Tibial artery (tissue), 4 donors: ENCODE measurements at regions not wholly inside any gene's neighbourhood (a gene's known extent, or its start where the extent isn't known, plus 50 kb on each side); places are given as distances from the start of the nearest gene placed in this dataset.

ENCODE experiments used
- DNase-seq, 2 donors: peaks; one replicate each; pipeline ENCODE4 v3.0.0-alpha.2; 2019
- H3K27ac ChIP-seq, 2 donors: fragments of 200-600 bp; sonication (generic) in 1 of 2; 1 replicate in 1 of 2; 2 replicates in 1 of 2; pipeline ENCODE4 v1.5.1; 2018 to 2019; ENCODE audit warnings: mild to moderate bottlenecking in 1 of 2
- H3K27me3 ChIP-seq, 2 donors: fragments of 200-600 bp; sonication (generic) in 1 of 2; one replicate each; pipeline versions ENCODE4 v1.5.1 to v1.6.0; 2016 to 2019
- H3K36me3 ChIP-seq, 3 donors: fragments of 200-600 bp; sonication (generic) in 2 of 3; one replicate each; pipeline ENCODE4 v1.5.1; 2016 to 2019; ENCODE audit warnings: mild to moderate bottlenecking in 2 of 3
- H3K4me1 ChIP-seq, 4 donors: fragments of 200-600 bp; sonication (generic) in 2 of 4; 1 replicate in 3 of 4; 2 replicates in 1 of 4; pipeline ENCODE4 v1.5.1; 2016 to 2019
- H3K4me3 ChIP-seq, 2 donors: fragments of 200-600 bp; sonication (generic) in 1 of 2; 1 replicate in 1 of 2; 2 replicates in 1 of 2; pipeline ENCODE4 v1.5.1; 2018 to 2019; ENCODE audit warnings: mild to moderate bottlenecking in 2 of 2
- H3K9me3 ChIP-seq, 3 donors: fragments of 200-600 bp; sonication (generic) in 1 of 3; one replicate each; pipeline ENCODE4 v1.5.1; 2016 to 2019
- intact Hi-C: fragments of 100-400 bp; cut with DNase I; formaldehyde crosslinking; loops from one replicate; pipeline ENCODE4 v1.15.0; 2023; ENCODE audit warnings: low total_unique reads
- TF ChIP-seq, protein P1 (sequence below), 2 experiments: fragments of 200-600 bp in 1 of 2; fragments of 450-650 bp in 1 of 2; IDR thresholded peaks; one replicate each; pipeline ENCODE4 v1.5.1; 2017 to 2019; ENCODE audit warnings: antibody characterized with exemption in 2 of 2, mild to moderate bottlenecking in 1 of 2, moderate library complexity in 1 of 2

DNA sequence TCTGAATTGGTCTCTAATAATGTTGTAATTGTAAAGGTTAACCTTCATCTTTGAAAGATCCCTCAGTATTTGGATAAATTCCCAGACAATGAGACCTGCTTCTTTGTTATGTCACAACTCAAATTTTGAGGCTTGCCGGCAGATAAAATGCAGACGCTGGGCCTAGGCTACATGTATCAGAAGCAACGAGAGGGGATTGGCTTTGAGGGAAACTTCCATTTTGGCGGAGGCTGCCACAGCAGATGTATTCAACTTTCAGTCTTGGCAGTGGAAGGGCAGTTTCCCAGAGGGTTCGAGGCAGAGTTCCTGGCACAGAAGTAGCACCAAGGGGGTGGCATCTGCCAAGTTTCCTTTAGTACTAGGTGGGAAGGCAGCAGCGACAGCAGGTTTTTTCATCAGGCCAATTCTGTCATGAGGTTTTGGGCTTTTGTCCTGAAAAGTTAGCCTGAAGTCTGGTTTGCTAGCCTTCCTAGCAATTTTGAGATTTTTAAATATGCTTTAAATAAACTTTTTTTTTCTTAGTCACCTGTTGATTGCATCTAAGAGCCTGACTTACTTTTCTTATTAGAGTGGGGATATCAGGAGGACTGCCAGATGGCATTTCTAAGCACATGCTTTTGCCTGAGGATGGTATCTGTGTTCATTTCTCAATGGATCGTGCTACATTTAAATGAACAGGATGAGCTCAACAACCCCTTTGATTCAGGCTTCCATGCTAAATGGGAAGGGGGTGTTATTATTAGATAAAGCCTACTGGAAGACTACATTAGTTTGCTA lies 89.5 kb upstream of the FAM3C start:
- Histone ChIP-seq H3K27ac (no peak overlapping the region), H3K9me3 (no peaks in the 10 kb centered on the region), H3K36me3 (no peaks in the 10 kb centered on the region), H3K4me3 (no peak overlapping the region), H3K4me1 (peaks cover 0 to 3% (median 0%) of the 10 kb centered on the region in 4 donors), H3K27me3 (no peaks in the 10 kb centered on the region)
- TF ChIP-seq, protein P1, sequence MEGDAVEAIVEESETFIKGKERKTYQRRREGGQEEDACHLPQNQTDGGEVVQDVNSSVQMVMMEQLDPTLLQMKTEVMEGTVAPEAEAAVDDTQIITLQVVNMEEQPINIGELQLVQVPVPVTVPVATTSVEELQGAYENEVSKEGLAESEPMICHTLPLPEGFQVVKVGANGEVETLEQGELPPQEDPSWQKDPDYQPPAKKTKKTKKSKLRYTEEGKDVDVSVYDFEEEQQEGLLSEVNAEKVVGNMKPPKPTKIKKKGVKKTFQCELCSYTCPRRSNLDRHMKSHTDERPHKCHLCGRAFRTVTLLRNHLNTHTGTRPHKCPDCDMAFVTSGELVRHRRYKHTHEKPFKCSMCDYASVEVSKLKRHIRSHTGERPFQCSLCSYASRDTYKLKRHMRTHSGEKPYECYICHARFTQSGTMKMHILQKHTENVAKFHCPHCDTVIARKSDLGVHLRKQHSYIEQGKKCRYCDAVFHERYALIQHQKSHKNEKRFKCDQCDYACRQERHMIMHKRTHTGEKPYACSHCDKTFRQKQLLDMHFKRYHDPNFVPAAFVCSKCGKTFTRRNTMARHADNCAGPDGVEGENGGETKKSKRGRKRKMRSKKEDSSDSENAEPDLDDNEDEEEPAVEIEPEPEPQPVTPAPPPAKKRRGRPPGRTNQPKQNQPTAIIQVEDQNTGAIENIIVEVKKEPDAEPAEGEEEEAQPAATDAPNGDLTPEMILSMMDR (IDR thresholded peaks at IDR 0.05): no peak
- no peak for DNase-seq
- intact Hi-C loops: no loop called here

DNA sequence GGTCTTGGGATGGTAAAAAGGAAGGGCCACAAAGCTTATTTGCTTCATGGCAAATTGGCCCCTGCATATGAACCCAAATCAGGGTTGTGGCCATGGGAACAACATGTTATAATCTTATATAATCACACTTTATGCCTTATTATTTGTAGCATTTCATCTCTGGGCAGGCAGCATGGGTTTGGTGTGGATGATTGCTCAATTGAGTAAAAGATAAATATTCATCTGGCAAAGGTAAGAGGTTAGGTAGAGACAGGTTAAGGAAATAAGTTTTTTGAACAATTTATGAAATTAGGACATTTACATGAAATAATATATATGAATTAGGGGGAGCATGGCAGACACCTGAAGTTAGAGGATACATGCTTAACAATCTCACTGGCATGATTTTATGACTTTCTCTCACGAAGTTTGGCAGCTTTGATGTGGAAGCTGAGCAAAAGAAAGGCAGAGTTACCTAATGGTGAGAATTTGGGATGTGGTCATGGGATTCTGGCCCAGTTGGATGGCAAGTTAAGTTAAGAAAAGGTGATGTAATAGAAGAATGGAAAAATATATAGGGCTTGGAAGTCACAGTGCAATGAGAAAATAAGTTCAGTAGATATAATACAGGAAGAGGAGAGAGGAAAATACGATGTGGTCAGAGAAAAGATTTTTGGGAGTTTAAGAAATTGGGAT lies 88.1 kb upstream of the FAM3C start:
- TF ChIP-seq, protein P1 (IDR thresholded peaks at IDR 0.05): no peak
- Histone ChIP-seq H3K4me3 (no peak overlapping the region), H3K9me3 (no peaks in the 10 kb centered on the region), H3K27ac (no peak overlapping the region), H3K4me1 (peaks cover 0 to 3% (median 0%) of the 10 kb centered on the region in 4 donors), H3K27me3 (no peaks in the 10 kb centered on the region), H3K36me3 (no peaks in the 10 kb centered on the region)
- no peak for DNase-seq
- intact Hi-C loops: no loop called here

DNA sequence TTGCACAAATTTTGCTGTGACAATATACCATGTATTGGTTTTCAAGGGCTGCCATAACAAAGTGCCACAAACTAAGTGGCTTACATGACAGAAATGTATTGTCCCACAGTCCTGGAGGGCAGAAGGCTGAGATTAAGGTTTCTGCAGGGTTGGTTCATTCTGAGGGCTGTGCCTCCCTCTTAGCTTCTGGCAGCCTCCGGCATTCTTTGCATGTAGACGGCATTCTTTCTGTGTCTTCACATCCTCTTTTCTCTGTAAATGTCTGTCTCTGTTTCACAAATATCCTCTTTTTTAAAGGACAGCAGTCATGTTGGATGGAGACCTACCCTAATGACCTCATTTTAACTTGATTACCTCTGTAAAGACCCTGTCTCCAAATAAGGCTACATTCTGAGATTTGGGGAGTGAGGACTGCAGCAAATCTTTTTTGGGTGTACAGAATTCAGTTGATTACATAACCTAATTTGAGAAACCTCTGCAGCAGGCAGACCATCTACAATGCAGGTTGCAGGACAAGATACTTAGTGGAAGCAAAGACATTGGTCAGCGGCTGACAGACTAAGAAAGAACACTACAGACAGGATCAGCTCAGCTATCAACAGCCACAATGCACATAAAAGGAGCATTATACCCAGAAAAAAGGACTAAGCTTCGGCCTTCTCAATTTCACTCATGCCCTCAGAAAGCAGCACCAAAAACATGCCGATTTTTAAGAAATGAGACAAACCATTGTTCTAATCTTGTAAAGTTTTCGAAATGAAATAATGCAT lies 84.6 kb upstream of the FAM3C start:
- no peak overlapping the region for H3K27ac ChIP-seq
- no peak overlapping the region for H3K4me3 ChIP-seq
- no peaks in the 10 kb centered on the region for H3K9me3 ChIP-seq
- TF ChIP-seq, protein P1 (IDR thresholded peaks at IDR 0.05): no peak
- intact Hi-C loops: no loop called here
- no peak for DNase-seq
- H3K36me3 ChIP-seq: no peaks in the 10 kb centered on the region
- no peaks in the 10 kb centered on the region for H3K4me1 ChIP-seq
- no peaks in the 10 kb centered on the region for H3K27me3 ChIP-seq

DNA sequence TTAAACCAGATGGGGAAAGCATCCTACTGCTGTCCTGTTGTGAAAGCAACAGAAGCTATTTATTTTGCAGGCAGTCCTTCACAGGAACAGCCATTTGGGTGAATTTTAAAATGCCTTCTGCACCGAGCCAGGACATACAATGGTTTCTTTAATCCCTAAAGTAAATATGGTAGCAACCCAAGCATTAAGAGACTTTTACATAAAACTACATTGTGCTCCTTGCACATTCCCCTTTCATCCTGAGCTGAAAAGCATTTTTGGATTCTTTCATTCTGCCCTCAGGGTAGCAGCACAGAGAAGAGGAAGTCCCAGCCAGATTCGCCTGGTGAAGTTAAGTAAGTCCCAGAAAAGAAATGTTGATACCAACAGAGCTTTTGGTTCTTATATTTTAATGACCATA lies 84.0 kb upstream of the FAM3C start:
- Histone ChIP-seq H3K9me3 (no peaks in the 10 kb centered on the region), H3K4me1 (no peaks in the 10 kb centered on the region), H3K36me3 (no peaks in the 10 kb centered on the region), H3K4me3 (no peak overlapping the region), H3K27ac (no peak overlapping the region), H3K27me3 (no peaks in the 10 kb centered on the region)
- intact Hi-C loops: no loop called here
- TF ChIP-seq, protein P1 (IDR thresholded peaks at IDR 0.05): no peak
- DNase-seq: no peak

DNA sequence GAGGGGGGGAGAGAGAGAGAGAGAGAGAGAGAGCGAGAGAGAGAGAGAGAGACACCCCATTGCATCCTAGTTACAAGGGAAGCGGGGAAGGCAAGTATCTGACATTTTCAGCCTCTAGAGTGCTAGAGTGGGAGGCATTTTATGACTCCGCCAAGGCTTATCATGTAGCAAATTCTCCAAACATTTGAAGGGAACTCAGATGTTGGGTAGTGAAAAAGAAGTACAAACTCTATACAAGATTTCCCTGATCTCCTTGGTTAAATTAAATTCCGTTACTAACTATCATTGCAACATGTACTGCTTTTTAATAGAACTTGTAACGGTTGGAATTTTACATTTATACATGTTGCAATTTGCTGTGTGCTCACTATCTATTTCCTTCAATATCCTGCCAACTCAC lies 83.4 kb upstream of the FAM3C start:
- Histone ChIP-seq H3K9me3 (no peaks in the 10 kb centered on the region), H3K36me3 (no peaks in the 10 kb centered on the region), H3K4me3 (no peak overlapping the region), H3K27ac (no peak overlapping the region), H3K27me3 (no peaks in the 10 kb centered on the region), H3K4me1 (no peaks in the 10 kb centered on the region)
- TF ChIP-seq, protein P1 (IDR thresholded peaks at IDR 0.05): no peak
- intact Hi-C loops: no loop called here
- no peak for DNase-seq
